ENCODE measurements at regions not wholly inside any gene's neighbourhood (a gene's known extent, or its start where the extent isn't known, plus 50 kb on each side); places are given as distances from the start of the nearest gene placed in this dataset.

DNA sequence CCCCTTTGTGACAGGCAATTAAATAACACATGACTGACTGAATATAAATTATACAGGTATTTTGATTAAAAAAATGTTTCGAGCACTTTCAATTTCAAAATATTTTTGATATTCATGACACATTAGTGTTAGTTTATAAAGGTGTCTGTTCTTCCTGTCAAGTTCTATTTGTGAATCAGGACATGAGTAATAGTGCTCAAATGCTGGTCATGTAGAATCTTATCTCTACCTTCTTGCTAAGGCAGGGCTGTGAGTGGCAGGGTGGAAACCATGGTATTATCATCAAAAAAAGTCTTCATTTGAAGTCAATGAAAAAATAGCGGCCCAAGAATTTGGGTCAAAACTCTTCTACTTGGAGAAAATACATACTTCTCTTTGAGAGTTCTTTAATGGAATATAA, 250.2 kb downstream of the DACT1 start:
- Histone ChIP-seq H3K36me3 (ENCODE audit: control insufficient read depth in 1 of 2, insufficient read depth in 2 of 2, low read length in 2 of 2) (no peaks in the 10 kb centered on the region), H3K27me3 (ENCODE audit: insufficient read depth, low read length) (no peaks in the 10 kb centered on the region), H3K4me2 (ENCODE audit: low read length) (no peak overlapping the region), H4K20me1 (ENCODE audit: insufficient read depth) (no peaks in the 10 kb centered on the region), H3K4me1 (ENCODE audit: control insufficient read depth in 1 of 2, insufficient read depth in 2 of 2, low read length in 2 of 2) (no peaks in the 10 kb centered on the region), H2AFZ (ENCODE audit: low read depth, low read length, poor library complexity, severe bottlenecking) (no peak overlapping the region), H3K79me2 (ENCODE audit: insufficient read depth, low read length) (no peaks in the 10 kb centered on the region), H3K9ac (ENCODE audit: low read length) (no peak overlapping the region), H3K4me3 (replicated peaks in 1 of 2; ENCODE audit: low read depth in 1 of 2, low read length in 2 of 2) (no peak overlapping the region), H3K9me3 (ENCODE audit: control insufficient read depth in 1 of 2, insufficient read depth in 1 of 2, low read depth in 1 of 2, low read length in 2 of 2) (no peaks in the 10 kb centered on the region), H3K9me2 (ENCODE audit: insufficient read depth) (no peaks in the 10 kb centered on the region), H3K27ac (ENCODE audit: low read depth, low read length) (no peak overlapping the region)
- CTCF ChIA-PET = no interaction called here
- TF ChIP-seq MAX (IDR thresholded peaks at IDR 0.05) (no peak), SP1 (IDR thresholded peaks at IDR 0.05; ENCODE audit: low read depth) (no peak), ZNF274 (IDR thresholded peaks at IDR 0.05; ENCODE audit: low read depth, low read length) (no peak)
- TF ChIP-seq, protein P1, sequence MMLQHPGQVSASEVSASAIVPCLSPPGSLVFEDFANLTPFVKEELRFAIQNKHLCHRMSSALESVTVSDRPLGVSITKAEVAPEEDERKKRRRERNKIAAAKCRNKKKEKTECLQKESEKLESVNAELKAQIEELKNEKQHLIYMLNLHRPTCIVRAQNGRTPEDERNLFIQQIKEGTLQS (IDR thresholded peaks at IDR 0.05) = no peak
- ATAC-seq = no peak
- DNase-seq (ENCODE audit: low read depth, low spot score) = no peak
- intact Hi-C loops (cut with micrococcal nuclease) = no loop called here
- BruUV-seq (replicated peaks) = no TSS peak
- POLR2A ChIA-PET = no interaction called here
- RAD21 ChIA-PET (ENCODE audit: low non-redundant PET in 1 of 2, low total read pairs in 2 of 2, uncharacterized antibody in 2 of 2, unreplicated experiment in 2 of 2) = no interaction called here

DNA sequence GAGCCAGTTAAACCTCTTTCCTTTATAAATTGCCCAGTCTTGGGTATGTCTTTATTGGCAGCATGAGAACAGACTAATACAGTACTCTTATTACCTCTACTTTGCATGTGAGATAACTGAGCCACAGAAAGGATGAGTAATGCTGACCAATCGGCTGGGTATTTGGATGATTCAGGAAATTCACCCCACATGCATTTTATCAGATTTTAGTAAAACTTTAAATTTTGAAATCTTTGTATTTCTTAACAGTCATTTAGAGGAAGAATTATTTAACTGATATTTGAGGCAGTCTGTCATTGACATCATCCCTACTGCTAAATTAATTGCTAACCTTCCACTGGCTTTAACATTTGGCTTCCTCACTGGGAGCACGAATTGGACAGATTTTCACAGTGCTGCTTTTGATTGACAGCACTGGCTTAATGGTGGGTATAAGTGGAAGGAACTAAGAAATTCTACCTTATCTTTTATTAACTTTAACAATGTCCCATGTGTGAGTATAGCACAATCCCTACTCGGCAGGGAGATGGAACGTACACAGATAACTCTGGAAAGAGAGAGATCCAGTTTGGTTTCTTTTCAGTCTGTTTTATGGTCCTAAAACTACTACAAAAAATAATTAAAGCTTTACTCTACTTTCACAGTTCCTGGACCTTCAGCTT, 261.0 kb downstream of the DACT1 start:
- DNase-seq (ENCODE audit: low read depth, low spot score) (no peak), ATAC-seq (peak; percentile 60)
- Histone ChIP-seq H3K9ac (ENCODE audit: low read length) (no peak overlapping the region), H3K79me2 (ENCODE audit: insufficient read depth, low read length) (no peaks in the 10 kb centered on the region), H3K4me2 (ENCODE audit: low read length) (peak overlapping the region; percentile 24; the same call in 1 of the 2 replicates), H3K9me2 (ENCODE audit: insufficient read depth) (no peaks in the 10 kb centered on the region), H2AFZ (ENCODE audit: low read depth, low read length, poor library complexity, severe bottlenecking) (no peak overlapping the region), H4K20me1 (ENCODE audit: insufficient read depth) (no peaks in the 10 kb centered on the region), H3K4me1 (ENCODE audit: control insufficient read depth in 1 of 2, insufficient read depth in 2 of 2, low read length in 2 of 2) (peaks cover 0 to 9% of the 10 kb centered on the region in 2 experiments; a peak in 2 of 4 replicates), H3K27me3 (ENCODE audit: insufficient read depth, low read length) (no peaks in the 10 kb centered on the region), H3K36me3 (ENCODE audit: control insufficient read depth in 1 of 2, insufficient read depth in 2 of 2, low read length in 2 of 2) (no peaks in the 10 kb centered on the region), H3K27ac (ENCODE audit: low read depth, low read length) (no peak overlapping the region), H3K9me3 (ENCODE audit: control insufficient read depth in 1 of 2, insufficient read depth in 1 of 2, low read depth in 1 of 2, low read length in 2 of 2) (no peaks in the 10 kb centered on the region), H3K4me3 (replicated peaks in 1 of 2; ENCODE audit: low read depth in 1 of 2, low read length in 2 of 2) (no peak overlapping the region)
- BruUV-seq (replicated peaks) = no TSS peak
- CTCF ChIA-PET = interaction anchor here (1.1 kb wide), 1 partner anchor 122 kb away, joined by 3 read pairs; no protein-coding TSS in a partner anchor
- POLR2A ChIA-PET = no interaction called here
- RAD21 ChIA-PET (ENCODE audit: low non-redundant PET in 1 of 2, low total read pairs in 2 of 2, uncharacterized antibody in 2 of 2, unreplicated experiment in 2 of 2) = no interaction called here
- intact Hi-C loops (cut with micrococcal nuclease) = no loop called here
- no peak for TF ChIP-seq POLR2AphosphoS5 (IDR thresholded peaks at IDR 0.05; ENCODE audit: low read depth, low read length)
- TF ChIP-seq JUND (IDR thresholded peaks at IDR 0.05) = peak; percentile 26; the same call in 1 of the 2 replicates
- TF ChIP-seq ZFX (IDR thresholded peaks at IDR 0.05) = no peak
- TF ChIP-seq ELF1 (IDR thresholded peaks at IDR 0.05; ENCODE audit: borderline replicate concordance, low read depth) = no peak
- TF ChIP-seq ZNF274 (IDR thresholded peaks at IDR 0.05; ENCODE audit: low read depth, low read length) = no peak
- TF ChIP-seq CBX3 (IDR thresholded peaks at IDR 0.05; ENCODE audit: low read depth) = 0 out of 2 replicates have a peak, but pooled peaks have one; percentile 13
- TF ChIP-seq, protein P2, sequence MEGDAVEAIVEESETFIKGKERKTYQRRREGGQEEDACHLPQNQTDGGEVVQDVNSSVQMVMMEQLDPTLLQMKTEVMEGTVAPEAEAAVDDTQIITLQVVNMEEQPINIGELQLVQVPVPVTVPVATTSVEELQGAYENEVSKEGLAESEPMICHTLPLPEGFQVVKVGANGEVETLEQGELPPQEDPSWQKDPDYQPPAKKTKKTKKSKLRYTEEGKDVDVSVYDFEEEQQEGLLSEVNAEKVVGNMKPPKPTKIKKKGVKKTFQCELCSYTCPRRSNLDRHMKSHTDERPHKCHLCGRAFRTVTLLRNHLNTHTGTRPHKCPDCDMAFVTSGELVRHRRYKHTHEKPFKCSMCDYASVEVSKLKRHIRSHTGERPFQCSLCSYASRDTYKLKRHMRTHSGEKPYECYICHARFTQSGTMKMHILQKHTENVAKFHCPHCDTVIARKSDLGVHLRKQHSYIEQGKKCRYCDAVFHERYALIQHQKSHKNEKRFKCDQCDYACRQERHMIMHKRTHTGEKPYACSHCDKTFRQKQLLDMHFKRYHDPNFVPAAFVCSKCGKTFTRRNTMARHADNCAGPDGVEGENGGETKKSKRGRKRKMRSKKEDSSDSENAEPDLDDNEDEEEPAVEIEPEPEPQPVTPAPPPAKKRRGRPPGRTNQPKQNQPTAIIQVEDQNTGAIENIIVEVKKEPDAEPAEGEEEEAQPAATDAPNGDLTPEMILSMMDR (IDR thresholded peaks at IDR 0.05 in 2 of 3, conservative IDR thresholded peaks at IDR 0.05 in 1 of 3; ENCODE audit: borderline replicate concordance in 1 of 3, insufficient read depth in 1 of 3, low read depth in 2 of 3, low read length in 2 of 3) = no peak
- no peak for TF ChIP-seq EZH2 (IDR thresholded peaks at IDR 0.05)
- no peak for TF ChIP-seq TCF7L2 (IDR thresholded peaks at IDR 0.05; ENCODE audit: borderline replicate concordance, extremely low read depth, insufficient read depth, insufficient read length)
- peak; percentile 60 for TF ChIP-seq FOSL1 (IDR thresholded peaks at IDR 0.05; ENCODE audit: low read depth)
- TF ChIP-seq, protein P3, sequence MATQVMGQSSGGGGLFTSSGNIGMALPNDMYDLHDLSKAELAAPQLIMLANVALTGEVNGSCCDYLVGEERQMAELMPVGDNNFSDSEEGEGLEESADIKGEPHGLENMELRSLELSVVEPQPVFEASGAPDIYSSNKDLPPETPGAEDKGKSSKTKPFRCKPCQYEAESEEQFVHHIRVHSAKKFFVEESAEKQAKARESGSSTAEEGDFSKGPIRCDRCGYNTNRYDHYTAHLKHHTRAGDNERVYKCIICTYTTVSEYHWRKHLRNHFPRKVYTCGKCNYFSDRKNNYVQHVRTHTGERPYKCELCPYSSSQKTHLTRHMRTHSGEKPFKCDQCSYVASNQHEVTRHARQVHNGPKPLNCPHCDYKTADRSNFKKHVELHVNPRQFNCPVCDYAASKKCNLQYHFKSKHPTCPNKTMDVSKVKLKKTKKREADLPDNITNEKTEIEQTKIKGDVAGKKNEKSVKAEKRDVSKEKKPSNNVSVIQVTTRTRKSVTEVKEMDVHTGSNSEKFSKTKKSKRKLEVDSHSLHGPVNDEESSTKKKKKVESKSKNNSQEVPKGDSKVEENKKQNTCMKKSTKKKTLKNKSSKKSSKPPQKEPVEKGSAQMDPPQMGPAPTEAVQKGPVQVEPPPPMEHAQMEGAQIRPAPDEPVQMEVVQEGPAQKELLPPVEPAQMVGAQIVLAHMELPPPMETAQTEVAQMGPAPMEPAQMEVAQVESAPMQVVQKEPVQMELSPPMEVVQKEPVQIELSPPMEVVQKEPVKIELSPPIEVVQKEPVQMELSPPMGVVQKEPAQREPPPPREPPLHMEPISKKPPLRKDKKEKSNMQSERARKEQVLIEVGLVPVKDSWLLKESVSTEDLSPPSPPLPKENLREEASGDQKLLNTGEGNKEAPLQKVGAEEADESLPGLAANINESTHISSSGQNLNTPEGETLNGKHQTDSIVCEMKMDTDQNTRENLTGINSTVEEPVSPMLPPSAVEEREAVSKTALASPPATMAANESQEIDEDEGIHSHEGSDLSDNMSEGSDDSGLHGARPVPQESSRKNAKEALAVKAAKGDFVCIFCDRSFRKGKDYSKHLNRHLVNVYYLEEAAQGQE (IDR thresholded peaks at IDR 0.05; ENCODE audit: low read depth) = no peak
- peak; percentile 25; the same call in 1 of the 2 replicates for TF ChIP-seq SIN3A (IDR thresholded peaks at IDR 0.05; ENCODE audit: low read depth)
